Renal cortex interstitium (tissue), 11 donors: ENCODE measurements at regions not wholly inside any gene's neighbourhood (a gene's known extent, or its start where the extent isn't known, plus 50 kb on each side); places are given as distances from the start of the nearest gene placed in this dataset.

ENCODE experiments used
- DNase-seq, 11 donors: peaks; one replicate each; pipeline ENCODE4 v3.0.0-alpha.2; 2013; ENCODE audit warnings: low read depth in 9 of 11, low spot score in 4 of 11; ENCODE audit errors: extremely low read depth in 1 of 11

DNA sequence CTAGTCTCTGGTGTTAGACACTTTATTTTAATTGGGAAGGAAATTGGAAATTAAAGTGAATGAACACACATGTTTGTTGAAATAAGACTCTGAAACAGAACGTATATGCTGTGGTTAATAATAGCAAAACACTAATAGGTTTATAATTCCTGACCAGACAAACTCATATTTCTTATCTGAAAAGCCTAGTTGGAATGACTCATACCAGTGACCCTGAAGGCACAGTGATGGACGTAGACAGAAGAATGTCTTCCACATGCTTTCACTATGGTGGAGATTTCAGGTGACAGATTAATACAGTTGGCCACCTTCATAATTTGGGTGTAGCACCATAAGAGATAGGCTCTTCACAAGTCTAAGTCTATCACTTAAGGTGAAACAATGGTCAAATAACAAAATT is 83.0 kb upstream of the COL11A1 start:
- no peak for DNase-seq

DNA sequence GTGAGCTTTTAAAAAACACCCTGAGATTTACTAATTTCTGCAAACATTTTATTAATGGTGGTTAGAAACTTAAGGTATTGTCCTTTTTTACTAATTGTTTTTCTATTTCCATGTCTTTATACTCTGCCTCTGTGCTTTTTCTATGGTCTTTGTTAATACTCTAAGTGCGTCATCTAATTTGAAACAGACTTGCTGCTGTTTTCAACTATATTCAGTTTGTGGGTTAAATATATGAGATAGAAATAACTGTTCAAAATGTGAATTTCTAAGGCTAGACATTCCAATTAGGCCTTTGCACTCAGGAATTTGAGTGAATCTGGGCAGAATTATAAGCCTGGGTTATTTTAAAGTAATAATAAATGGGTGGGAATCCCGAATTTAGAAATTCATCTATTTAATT is 82.4 kb upstream of the COL11A1 start:
- DNase-seq, result no peak

DNA sequence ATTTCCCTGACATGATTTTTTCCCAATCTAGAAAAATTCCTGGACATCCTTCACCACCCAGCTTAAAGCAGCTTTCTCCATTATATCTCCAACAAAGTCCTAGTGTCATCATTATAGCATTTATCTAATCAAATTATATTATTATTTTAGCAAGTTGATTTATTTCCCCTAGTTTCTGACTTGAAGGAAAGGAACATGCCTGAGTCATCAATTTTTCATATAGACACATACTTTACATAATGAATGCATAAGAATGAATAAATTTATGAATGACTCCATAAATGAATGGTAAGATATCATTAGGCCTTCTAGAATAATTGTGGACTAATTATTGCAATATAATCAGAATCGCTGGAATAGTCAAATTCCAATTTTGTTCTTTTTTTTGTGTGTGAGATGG is 79.4 kb upstream of the COL11A1 start:
- DNase-seq, result no peak

DNA sequence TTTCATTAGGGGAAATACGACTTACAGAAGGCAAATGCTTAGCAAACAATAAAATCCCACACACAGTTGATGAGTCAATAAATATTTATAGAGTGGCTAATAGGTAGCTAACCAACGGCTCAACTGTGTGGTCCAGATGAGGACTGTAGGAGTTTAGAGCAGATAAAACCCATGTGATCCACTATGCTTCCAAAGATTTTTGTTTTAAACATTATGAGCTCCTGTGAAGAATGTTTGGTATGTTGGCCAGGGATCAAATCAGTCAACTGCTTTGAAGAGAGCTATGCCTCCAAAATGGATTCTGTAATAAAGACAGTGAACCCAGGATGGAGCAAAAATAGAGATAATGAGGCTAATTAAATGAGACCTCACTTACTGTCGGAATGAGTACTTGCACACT is 72.3 kb upstream of the COL11A1 start:
- DNase-seq, result no peak

DNA sequence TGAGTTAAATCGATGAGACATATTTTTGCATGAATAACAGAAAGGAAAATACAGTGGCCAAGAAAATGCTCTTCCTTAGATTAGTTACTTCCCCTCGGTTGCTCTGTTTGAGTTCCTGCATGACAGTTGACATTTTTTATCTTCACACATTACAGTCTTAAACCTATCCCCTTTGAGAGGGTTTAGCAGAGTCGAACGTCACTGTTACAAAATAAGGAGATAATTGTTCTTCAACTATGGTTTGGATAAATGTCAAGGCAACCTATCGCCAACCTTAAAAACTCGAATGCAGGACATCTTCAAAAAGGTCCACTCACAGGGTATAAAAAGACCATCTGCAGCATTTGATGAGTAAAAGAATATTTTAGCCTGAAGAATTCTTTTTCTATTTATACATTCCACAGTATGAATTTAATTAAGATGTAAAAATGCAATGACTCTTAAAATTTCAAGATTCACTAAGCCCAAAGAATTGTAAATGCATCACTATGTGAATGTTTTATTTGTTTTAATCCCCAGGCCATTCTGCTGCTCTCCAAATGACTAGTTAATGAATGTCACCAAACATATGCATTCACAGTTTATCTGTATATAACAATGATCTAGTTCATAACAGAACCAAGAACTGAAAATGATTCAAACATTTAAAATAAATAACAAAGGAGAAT is 68.9 kb upstream of the COL11A1 start:
- DNase-seq, result no peak

DNA sequence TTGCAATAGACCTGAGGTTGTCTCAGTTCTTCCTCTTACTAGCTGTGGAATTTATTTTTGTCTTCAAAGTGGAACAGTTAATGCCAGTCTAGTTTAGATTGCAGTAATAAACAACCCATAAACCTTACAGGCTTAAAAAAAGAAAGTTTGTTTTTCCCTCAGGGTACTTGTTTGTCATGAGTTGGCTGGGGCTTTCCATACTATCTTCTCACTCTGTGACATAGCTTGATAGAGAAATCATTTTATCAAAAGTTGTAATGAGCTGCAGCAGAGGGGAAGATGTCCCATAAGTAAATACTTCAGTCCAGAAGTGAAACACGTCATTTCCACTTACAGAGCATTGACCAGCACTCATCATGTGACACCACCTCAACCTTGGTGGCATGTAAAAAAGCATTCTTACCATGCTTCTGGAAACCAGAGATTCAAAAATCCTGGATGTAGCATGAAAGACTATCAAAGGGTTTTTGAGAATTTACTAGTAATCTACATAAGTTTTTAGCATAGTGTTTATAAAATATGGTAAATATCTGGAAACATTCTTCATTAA is 62.8 kb upstream of the COL11A1 start:
- DNase-seq, result no peak

DNA sequence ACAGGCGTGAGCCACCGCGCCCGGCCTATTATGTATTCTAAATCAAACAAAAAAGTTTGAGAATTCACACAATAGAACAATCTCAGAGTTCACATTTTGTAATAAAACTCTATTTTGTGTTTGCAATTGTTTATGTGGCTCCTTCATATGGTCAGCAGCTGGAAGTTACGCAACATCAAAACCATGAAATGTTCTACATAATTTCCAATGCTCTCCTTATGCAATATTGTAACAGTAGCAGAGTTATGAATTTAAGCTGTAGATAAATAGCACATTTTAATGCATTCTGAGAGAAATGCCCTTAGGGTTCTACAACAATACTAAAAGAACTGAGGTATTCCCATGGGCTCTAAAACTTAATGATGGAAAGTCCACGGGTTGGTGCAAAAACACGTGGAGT is 62.3 kb upstream of the COL11A1 start:
- DNase-seq, result no peak

DNA sequence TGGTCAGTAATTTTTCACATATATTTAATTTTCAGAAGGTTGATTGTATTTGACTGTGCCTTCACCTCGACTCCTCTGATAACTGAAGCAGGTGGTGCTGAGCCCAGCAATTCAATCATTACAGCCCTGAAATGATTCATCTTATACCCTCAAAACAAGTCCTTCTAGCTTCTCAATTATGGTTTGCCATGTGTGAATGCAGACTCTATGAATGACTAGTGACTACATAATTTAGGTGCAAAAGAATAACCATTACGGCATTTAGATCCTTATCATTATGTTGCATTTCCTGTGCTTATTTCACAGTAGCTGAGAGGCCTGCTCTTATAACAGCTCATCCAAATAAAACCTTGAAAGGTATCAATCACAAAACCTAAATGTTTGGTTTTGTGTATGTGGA is 54.0 kb upstream of the COL11A1 start:
- DNase-seq, result no peak

DNA sequence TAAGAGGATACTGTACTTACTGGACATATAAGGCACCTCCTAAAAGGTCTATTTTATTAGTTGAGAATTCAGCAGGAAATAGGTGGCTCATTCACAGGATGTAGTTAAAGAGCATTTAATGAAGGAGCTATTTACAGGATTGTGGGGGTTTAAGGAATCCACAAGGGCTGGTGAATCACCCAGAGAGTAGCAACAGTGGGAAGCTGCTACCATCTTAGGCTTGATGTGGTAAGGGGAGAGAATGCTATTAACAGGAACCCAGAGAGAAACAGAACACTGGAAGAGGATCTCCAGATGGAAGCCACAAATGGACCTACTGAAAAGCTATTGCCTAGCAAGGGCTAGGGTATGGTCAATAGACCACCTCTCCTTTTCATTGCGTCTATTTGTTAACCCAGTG is 52.0 kb upstream of the COL11A1 start:
- DNase-seq, result no peak
